PC-3 (cell line): ENCODE measurements at regions not wholly inside any gene's neighbourhood (a gene's known extent, or its start where the extent isn't known, plus 50 kb on each side); places are given as distances from the start of the nearest gene placed in this dataset.

Source experiments
- EZH2 ChIP-seq: fragments of 300-600 bp; sonication (generic); IDR thresholded peaks from one replicate; pipeline ENCODE4 v1.6.1; 2017; ENCODE audit warnings: antibody characterized with exemption, mild to moderate bottlenecking, low read length; ENCODE audit not compliant: unreplicated experiment
- EZH2phosphoT487 ChIP-seq: fragments of 300-600 bp; sonication (generic); IDR thresholded peaks from 2 replicates; pipeline ENCODE4 v1.6.1; 2018; ENCODE audit warnings: mild to moderate bottlenecking, antibody characterized with exemption, low read length, borderline replicate concordance
- TF ChIP-seq, protein P1 (sequence below): fragments of 300-600 bp; sonication (generic); conservative IDR thresholded peaks from 2 replicates; pipeline ENCODE4 v1.5.1; 2017; ENCODE audit warnings: antibody characterized with exemption, low read depth, mild to moderate bottlenecking, low read length

DNA sequence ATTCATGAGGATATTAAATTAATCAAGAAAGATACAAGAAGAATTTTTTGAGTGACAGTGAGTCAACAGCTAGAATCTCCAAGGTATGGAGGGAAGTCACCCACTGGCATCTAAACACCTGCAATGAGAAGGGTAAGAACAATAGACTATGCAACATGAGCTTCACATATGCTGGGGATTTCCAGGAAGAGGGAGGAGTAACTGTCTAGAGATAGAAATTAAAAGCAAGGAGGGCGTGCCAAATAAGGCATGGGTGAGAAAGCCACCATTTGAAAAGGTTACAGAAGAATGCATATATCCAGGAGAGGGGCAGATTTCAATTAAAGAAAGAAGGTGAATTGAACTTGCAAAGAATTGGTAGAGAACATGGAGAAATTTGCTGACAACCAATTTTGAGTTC, 365.7 kb downstream of the GPR37 start:
- TF ChIP-seq, protein P1, sequence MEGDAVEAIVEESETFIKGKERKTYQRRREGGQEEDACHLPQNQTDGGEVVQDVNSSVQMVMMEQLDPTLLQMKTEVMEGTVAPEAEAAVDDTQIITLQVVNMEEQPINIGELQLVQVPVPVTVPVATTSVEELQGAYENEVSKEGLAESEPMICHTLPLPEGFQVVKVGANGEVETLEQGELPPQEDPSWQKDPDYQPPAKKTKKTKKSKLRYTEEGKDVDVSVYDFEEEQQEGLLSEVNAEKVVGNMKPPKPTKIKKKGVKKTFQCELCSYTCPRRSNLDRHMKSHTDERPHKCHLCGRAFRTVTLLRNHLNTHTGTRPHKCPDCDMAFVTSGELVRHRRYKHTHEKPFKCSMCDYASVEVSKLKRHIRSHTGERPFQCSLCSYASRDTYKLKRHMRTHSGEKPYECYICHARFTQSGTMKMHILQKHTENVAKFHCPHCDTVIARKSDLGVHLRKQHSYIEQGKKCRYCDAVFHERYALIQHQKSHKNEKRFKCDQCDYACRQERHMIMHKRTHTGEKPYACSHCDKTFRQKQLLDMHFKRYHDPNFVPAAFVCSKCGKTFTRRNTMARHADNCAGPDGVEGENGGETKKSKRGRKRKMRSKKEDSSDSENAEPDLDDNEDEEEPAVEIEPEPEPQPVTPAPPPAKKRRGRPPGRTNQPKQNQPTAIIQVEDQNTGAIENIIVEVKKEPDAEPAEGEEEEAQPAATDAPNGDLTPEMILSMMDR, result no peak
- no peak for TF ChIP-seq EZH2
- no peak for TF ChIP-seq EZH2phosphoT487
